ENCODE measurements at regions not wholly inside any gene's neighbourhood (a gene's known extent, or its start where the extent isn't known, plus 50 kb on each side); places are given as distances from the start of the nearest gene placed in this dataset.
A peak's percentile ranks its signal among the peaks of the same experiment; 100 is the strongest.

DNA sequence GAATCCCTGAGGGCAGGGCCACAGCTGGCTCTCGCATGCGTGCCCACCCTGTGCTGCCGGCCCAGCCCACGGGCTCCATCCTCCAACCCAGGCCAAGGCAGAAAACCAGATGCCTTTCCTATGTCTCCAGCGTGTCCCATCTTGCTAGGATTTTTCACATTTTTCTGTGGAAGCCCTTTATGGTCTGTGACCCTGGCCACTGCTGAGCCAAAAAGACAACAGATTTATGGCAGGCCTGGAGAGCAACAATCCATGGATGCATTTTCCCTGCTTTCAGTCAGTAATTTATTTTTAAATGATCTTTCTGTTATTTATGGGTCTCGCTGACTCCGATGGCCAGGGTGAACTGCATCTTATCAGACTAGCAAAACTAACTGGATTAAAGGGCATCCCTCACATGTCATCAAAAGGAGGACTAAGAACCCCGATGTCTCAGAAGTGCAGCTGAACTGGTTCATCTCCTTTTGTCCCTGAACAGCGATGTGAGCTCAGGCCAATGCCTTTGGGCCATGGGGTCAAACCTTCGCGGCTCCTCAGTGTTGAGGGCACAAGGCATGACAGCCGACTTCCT lies 346.0 kb downstream of the CYRIA start:
- Histone ChIP-seq H2BK12ac (ENCODE audit: low read depth, low read length) (0 out of 2 replicates have a peak overlapping the region, but pooled peaks have one; percentile 43), H4K20me1 (replicated peaks in 1 of 2; ENCODE audit: control insufficient read depth in 1 of 2, insufficient read depth in 2 of 2, low read length in 2 of 2) (no peaks in the 10 kb centered on the region), H2BK15ac (ENCODE audit: low read length) (0 out of 2 replicates have a peak overlapping the region, but pooled peaks have one; percentile 77), H3K4me1 (replicated peaks in 1 of 4; ENCODE audit: control insufficient read depth in 3 of 4, insufficient read depth in 4 of 4, low read length in 3 of 4) (peaks cover 0 to 4% (median 2%) of the 10 kb centered on the region in 4 experiments; a peak in 4 of 7 replicates), H2BK5ac (ENCODE audit: low read depth, low read length) (0 out of 2 replicates have a peak overlapping the region, but pooled peaks have one; percentile 46), H3K23me2 (ENCODE audit: low read depth, low read length) (no peaks in the 10 kb centered on the region), H3K9ac (replicated peaks in 1 of 4; ENCODE audit: extremely low read depth in 1 of 4, low read depth in 3 of 4, low read length in 3 of 4) (no peak overlapping the region), H4K5ac (ENCODE audit: insufficient read length, low read depth, low read length) (no peak overlapping the region), H3K23ac (ENCODE audit: insufficient read length) (no peak overlapping the region), H4K8ac (ENCODE audit: extremely low read depth, insufficient read depth, low read length) (no peak overlapping the region), H3K27me3 (replicated peaks in 1 of 4; ENCODE audit: control insufficient read depth in 3 of 4, extremely low read depth in 1 of 4, insufficient read depth in 3 of 4, low read length in 3 of 4) (no peaks in the 10 kb centered on the region), H2AFZ (ENCODE audit: low read length) (no peak overlapping the region; the same call in 1 of the 2 replicates), H3K18ac (ENCODE audit: extremely low read depth, low read length) (no peak overlapping the region), H3K79me1 (ENCODE audit: low read depth, low read length) (no peaks in the 10 kb centered on the region), H3K9me3 (ENCODE audit: insufficient read depth in 2 of 2, low read depth in 1 of 2, low read length in 1 of 2) (no peaks in the 10 kb centered on the region), H3K36me3 (ENCODE audit: control insufficient read depth in 2 of 4, insufficient read depth in 4 of 4, low read length in 3 of 4) (no peaks in the 10 kb centered on the region), H4K91ac (replicated peaks; ENCODE audit: insufficient read length, low read length) (no peak overlapping the region), H2AK5ac (ENCODE audit: low read depth, low read length) (0 out of 2 replicates have a peak overlapping the region, but pooled peaks have one; percentile 14), H3K14ac (ENCODE audit: insufficient read length) (no peak overlapping the region), H3K4ac (replicated peaks; ENCODE audit: insufficient read length, low read depth, low read length) (no peak overlapping the region), H2BK20ac (ENCODE audit: low read length) (no peak overlapping the region), H3K56ac (replicated peaks; ENCODE audit: insufficient read length, low read depth, low read length) (no peak overlapping the region), H3K79me2 (ENCODE audit: control insufficient read depth in 1 of 2, insufficient read depth in 2 of 2, low read length in 2 of 2) (no peaks in the 10 kb centered on the region), H3K4me3 (ENCODE audit: extremely low read depth in 1 of 4, insufficient read depth in 2 of 4, low read depth in 3 of 4, low read length in 4 of 4) (no peak overlapping the region), H3K4me2 (ENCODE audit: insufficient read depth in 1 of 2, low read depth in 2 of 2, low read length in 2 of 2) (no peak overlapping the region), H2BK120ac (replicated peaks; ENCODE audit: low read depth, low read length) (no peak overlapping the region), H3K27ac (ENCODE audit: low read depth, low read length) (no peak overlapping the region)
- FAIRE-seq, result no peak
- POLR2A ChIA-PET (ENCODE audit: partially characterized antibody), result no interaction called here
- no peak for DNase-seq (ENCODE audit: low read depth in 1 of 2, low spot score in 2 of 2)
- 94% methylated on average over 12 of the region's 12 CpGs; no CpG with 5 or more reads in 1 of the 2 experiments for WGBS, 2 experiments (ENCODE audit: extremely low coverage in 1 of 2, insufficient coverage in 1 of 2, insufficient read length in 1 of 2, insufficient replicate concordance in 2 of 2, low coverage in 1 of 2, low lambda C conversion rate in 2 of 2, missing lambda C conversion rate in 1 of 2)
- CTCF ChIA-PET (ENCODE audit: partially characterized antibody), result interaction anchor here (1.1 to 2.2 kb wide), 5 partner anchors 9 to 380 kb away, joined by 3 to 7 read pairs (median 4); partner anchors contain the start of gene MYCN
- TF ChIP-seq NANOG (IDR thresholded peaks at IDR 0.05; ENCODE audit: insufficient read depth, low read depth, low read length, poor library complexity, severe bottlenecking) (no peak), ZNF274 (IDR thresholded peaks at IDR 0.05; ENCODE audit: borderline replicate concordance, extremely low read depth, low read length) (no peak), TAF1 (IDR thresholded peaks at IDR 0.05; ENCODE audit: low read depth, low read length) (no peak), KDM4A (IDR thresholded peaks at IDR 0.05; ENCODE audit: low read depth, low read length, severe bottlenecking) (no peak), JUND (IDR thresholded peaks at IDR 0.05; ENCODE audit: low read length) (no peak), POU5F1 (IDR thresholded peaks at IDR 0.05; ENCODE audit: low read depth, low read length) (no peak), ASH2L (IDR thresholded peaks at IDR 0.05; ENCODE audit: low read length) (no peak), TEAD4 (IDR thresholded peaks at IDR 0.05; ENCODE audit: low read depth, low read length) (no peak), SP2 (IDR thresholded peaks at IDR 0.05; ENCODE audit: low read length) (no peak), CBX5 (IDR thresholded peaks at IDR 0.05; ENCODE audit: low read depth, low read length) (no peak), SUZ12 (IDR thresholded peaks at IDR 0.05; ENCODE audit: low read length) (no peak), CEBPB (IDR thresholded peaks at IDR 0.05; ENCODE audit: low read depth, low read length) (no peak), SAP30 (IDR thresholded peaks at IDR 0.05; ENCODE audit: insufficient read depth, insufficient replicate concordance, low read length) (no peak)
- TF ChIP-seq, protein P1, sequence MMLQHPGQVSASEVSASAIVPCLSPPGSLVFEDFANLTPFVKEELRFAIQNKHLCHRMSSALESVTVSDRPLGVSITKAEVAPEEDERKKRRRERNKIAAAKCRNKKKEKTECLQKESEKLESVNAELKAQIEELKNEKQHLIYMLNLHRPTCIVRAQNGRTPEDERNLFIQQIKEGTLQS (IDR thresholded peaks at IDR 0.05; ENCODE audit: insufficient read depth, low read depth, low read length), result no peak

Measured in H1 (cell line).